Nephron progenitor cell (in vitro differentiated cells): ENCODE measurements at regions not wholly inside any gene's neighbourhood (a gene's known extent, or its start where the extent isn't known, plus 50 kb on each side); places are given as distances from the start of the nearest gene placed in this dataset.
"Not testable (repeated sequence)": the region's sequence is repeated elsewhere in the genome, so short reads cannot be mapped to it uniquely, and the experiment has no call there.

Experiments used
- DNase-seq: peaks from one replicate; pipeline ENCODE4 v3.0.0; 2021
- H3K27ac Mint-ChIP-seq: 2 replicates; pipeline ENCODE4 v1.8.0; 2021; ENCODE audit warnings: mild to moderate bottlenecking, moderate library complexity, mixed read lengths
- H3K27me3 Mint-ChIP-seq: 2 replicates; pipeline ENCODE4 v1.8.0; 2021; ENCODE audit warnings: mild to moderate bottlenecking, low read depth, mixed read lengths; ENCODE audit not compliant: poor library complexity
- H3K36me3 Mint-ChIP-seq: 2 replicates; pipeline ENCODE4 v1.8.0; 2021; ENCODE audit warnings: low read depth, mixed read lengths
- H3K4me1 Mint-ChIP-seq: 2 replicates; pipeline ENCODE4 v1.8.0; 2021; ENCODE audit warnings: mixed read lengths
- H3K4me3 Mint-ChIP-seq: 2 replicates; pipeline ENCODE4 v1.8.0; 2021; ENCODE audit warnings: mild to moderate bottlenecking, moderate library complexity, mixed read lengths
- H3K9me3 Mint-ChIP-seq: 2 replicates; pipeline ENCODE4 v1.8.0; 2021; ENCODE audit warnings: mild to moderate bottlenecking, moderate library complexity, mixed read lengths
- TF ChIP-seq, protein P1 (sequence below): fragments of 200-600 bp; sonication (generic); IDR thresholded peaks from 2 replicates; pipeline ENCODE4 v1.5.0; 2021; ENCODE audit warnings: antibody characterized with exemption

GRCh38 chr18:46222710-46223360 lies 118.7 kb downstream of the HAUS1 start:
- Mint-ChIP-seq H3K36me3 (peaks cover 26% of the 10 kb centered on the region), H3K9me3 (no peaks in the 10 kb centered on the region), H3K4me1 (peaks cover 6% of the 10 kb centered on the region), H3K27ac (no peak overlapping the region), H3K4me3 (no peak overlapping the region), H3K27me3 (no peaks in the 10 kb centered on the region)
- TF ChIP-seq, protein P1, sequence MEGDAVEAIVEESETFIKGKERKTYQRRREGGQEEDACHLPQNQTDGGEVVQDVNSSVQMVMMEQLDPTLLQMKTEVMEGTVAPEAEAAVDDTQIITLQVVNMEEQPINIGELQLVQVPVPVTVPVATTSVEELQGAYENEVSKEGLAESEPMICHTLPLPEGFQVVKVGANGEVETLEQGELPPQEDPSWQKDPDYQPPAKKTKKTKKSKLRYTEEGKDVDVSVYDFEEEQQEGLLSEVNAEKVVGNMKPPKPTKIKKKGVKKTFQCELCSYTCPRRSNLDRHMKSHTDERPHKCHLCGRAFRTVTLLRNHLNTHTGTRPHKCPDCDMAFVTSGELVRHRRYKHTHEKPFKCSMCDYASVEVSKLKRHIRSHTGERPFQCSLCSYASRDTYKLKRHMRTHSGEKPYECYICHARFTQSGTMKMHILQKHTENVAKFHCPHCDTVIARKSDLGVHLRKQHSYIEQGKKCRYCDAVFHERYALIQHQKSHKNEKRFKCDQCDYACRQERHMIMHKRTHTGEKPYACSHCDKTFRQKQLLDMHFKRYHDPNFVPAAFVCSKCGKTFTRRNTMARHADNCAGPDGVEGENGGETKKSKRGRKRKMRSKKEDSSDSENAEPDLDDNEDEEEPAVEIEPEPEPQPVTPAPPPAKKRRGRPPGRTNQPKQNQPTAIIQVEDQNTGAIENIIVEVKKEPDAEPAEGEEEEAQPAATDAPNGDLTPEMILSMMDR, result no peak
- no peak for DNase-seq

- no peak overlapping the region for H3K4me3 Mint-ChIP-seq
- H3K27me3 Mint-ChIP-seq, result no peaks in the 10 kb centered on the region
- peaks cover 12% of the 10 kb centered on the region for H3K36me3 Mint-ChIP-seq
- no peak for DNase-seq
- TF ChIP-seq, protein P1, result no peak
- peaks cover 6% of the 10 kb centered on the region for H3K4me1 Mint-ChIP-seq
- H3K27ac Mint-ChIP-seq, result no peak overlapping the region
- no peaks in the 10 kb centered on the region for H3K9me3 Mint-ChIP-seq
These were observed 120.1 kb downstream of the HAUS1 start for GRCh38 chr18:46224181-46224775.

- H3K36me3 Mint-ChIP-seq, result peaks cover 4% of the 10 kb centered on the region
- no peak for DNase-seq
- TF ChIP-seq, protein P1, result no peak
- H3K27ac Mint-ChIP-seq, result no peak overlapping the region
- no peaks in the 10 kb centered on the region for H3K9me3 Mint-ChIP-seq
- H3K4me3 Mint-ChIP-seq, result no peak overlapping the region
- peaks cover 6% of the 10 kb centered on the region for H3K4me1 Mint-ChIP-seq
- no peaks in the 10 kb centered on the region for H3K27me3 Mint-ChIP-seq
These were observed 122.3 kb downstream of the HAUS1 start for GRCh38 chr18:46226461-46226860.

DNA sequence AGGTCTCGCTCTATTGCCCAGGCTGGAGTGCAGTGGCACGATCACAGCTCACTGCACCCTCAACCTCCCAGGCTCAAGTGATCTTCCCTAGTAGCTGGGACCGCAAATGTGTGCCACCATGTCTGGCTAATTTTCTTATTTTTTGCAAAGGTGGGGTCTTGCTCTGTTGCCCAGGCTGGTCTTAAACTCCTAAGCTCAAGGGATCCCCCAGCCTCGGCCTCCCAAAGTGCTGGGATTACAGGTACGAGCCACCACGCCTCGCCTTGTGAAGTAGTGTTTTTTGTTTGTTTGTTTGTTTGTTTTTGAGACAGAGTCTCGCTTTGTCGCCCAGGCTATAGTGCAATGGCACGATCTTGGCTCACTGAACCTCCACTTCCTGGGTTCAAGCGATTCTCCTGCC lies 125.5 kb downstream of the HAUS1 start:
- not testable (repeated sequence) for H3K4me1 Mint-ChIP-seq, H3K36me3 Mint-ChIP-seq, H3K27me3 Mint-ChIP-seq, DNase-seq, H3K27ac Mint-ChIP-seq, H3K4me3 Mint-ChIP-seq, H3K9me3 Mint-ChIP-seq

DNA sequence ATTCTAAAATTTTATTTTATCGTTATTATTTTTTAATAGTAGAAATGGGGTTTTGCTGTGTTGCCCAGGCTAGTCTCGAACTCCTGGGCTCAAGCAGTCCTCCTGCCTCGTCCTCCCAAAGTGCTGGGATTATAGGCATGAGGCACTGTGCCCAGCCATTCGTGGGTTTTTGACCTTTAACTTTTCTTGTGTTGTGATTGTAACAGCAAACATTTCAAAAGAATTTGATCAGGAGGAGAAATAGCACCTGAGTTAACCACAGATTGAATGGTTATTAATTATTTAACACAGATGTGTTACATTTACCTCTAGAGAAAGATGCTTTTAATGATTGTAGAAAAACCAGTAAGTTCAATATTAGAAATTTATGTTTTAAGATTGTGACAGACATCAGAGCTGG lies 132.0 kb downstream of the HAUS1 start:
- H3K27me3 Mint-ChIP-seq, result no peaks in the 10 kb centered on the region
- H3K27ac Mint-ChIP-seq, result no peak overlapping the region
- H3K9me3 Mint-ChIP-seq, result no peaks in the 10 kb centered on the region
- TF ChIP-seq, protein P1, result no peak
- H3K4me3 Mint-ChIP-seq, result no peak overlapping the region
- peaks cover 16% of the 10 kb centered on the region for H3K36me3 Mint-ChIP-seq
- DNase-seq, result no peak
- no peaks in the 10 kb centered on the region for H3K4me1 Mint-ChIP-seq

DNA sequence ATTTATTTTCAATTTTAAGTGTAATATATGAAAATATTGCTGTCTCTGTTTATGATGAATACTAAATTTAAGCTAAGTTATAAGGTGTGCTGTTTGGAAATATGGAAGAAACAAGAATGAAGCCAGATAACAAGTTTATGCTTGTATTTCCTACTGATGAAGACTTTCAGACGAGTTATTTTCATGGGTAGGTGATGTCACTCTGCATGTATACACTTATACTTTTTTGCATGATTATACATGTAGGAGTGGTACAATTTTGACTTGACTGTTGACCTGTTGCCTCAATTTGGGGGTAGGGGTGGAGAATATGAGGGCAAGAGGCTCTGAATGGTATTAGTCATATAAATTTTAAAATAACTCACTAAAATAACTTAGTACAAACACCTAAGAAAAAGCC lies 133.7 kb downstream of the HAUS1 start:
- no peaks in the 10 kb centered on the region for H3K4me1 Mint-ChIP-seq
- no peaks in the 10 kb centered on the region for H3K27me3 Mint-ChIP-seq
- H3K4me3 Mint-ChIP-seq, result no peak overlapping the region
- no peak overlapping the region for H3K27ac Mint-ChIP-seq
- no peak for DNase-seq
- peaks cover 16% of the 10 kb centered on the region for H3K36me3 Mint-ChIP-seq
- H3K9me3 Mint-ChIP-seq, result no peaks in the 10 kb centered on the region
- TF ChIP-seq, protein P1, result no peak
